GM23338 (cell line): ENCODE measurements at regions not wholly inside any gene's neighbourhood (a gene's known extent, or its start where the extent isn't known, plus 50 kb on each side); places are given as distances from the start of the nearest gene placed in this dataset.
A peak's percentile ranks its signal among the peaks of the same experiment; 100 is the strongest.

Experiments used
- ATAC-seq: fragments of 200-7000 bp; cut with Tn5 transposase; 3 replicates; pipeline ENCODE4 v1.9.1; 2020
- DNase-seq: peaks from one replicate; pipeline ENCODE4 v3.0.0-alpha.2; 2015; ENCODE audit warnings: low spot score
- H2AFZ ChIP-seq: fragments of 200-600 bp; sonication (generic); 2 replicates; pipeline ENCODE4 v1.8.0; 2016; ENCODE audit warnings: antibody characterized with exemption, mild to moderate bottlenecking, moderate library complexity
- H3F3A ChIP-seq: fragments of 200-600 bp; sonication (generic); replicated peaks from 2 replicates; pipeline ENCODE4 v1.8.0; 2017; ENCODE audit warnings: antibody characterized with exemption, mixed run types, low read depth
- H3K27ac ChIP-seq: fragments of 200-600 bp; sonication (generic); 2 replicates; pipeline ENCODE4 v1.6.1; 2016; ENCODE audit warnings: low read depth
- H3K27me3 ChIP-seq: fragments of 200-600 bp; sonication (generic); 2 replicates; pipeline ENCODE4 v1.8.0; 2016; ENCODE audit warnings: mild to moderate bottlenecking, mixed run types, moderate library complexity; ENCODE audit not compliant: insufficient read depth
- H3K36me3 ChIP-seq: fragments of 200-600 bp; sonication (generic); 2 replicates; pipeline ENCODE4 v1.8.0; 2016; ENCODE audit warnings: mild to moderate bottlenecking; ENCODE audit not compliant: insufficient read depth
- H3K4me1 ChIP-seq: fragments of 200-600 bp; sonication (generic); 2 replicates; pipeline ENCODE4 v1.8.0; 2016; ENCODE audit warnings: mild to moderate bottlenecking, moderate library complexity; ENCODE audit not compliant: insufficient read depth
- H3K4me2 ChIP-seq: fragments of 200-600 bp; sonication (generic); 2 replicates; pipeline ENCODE4 v1.7.1; 2017; ENCODE audit warnings: mixed run types
- H3K4me3 ChIP-seq: fragments of 200-600 bp; sonication (generic); 2 replicates; pipeline ENCODE4 v1.6.1; 2016; ENCODE audit warnings: mixed run types
- H3K79me2 ChIP-seq: fragments of 200-600 bp; sonication (generic); replicated peaks from 2 replicates; pipeline ENCODE4 v1.8.0; 2017; ENCODE audit warnings: mild to moderate bottlenecking; ENCODE audit not compliant: insufficient read depth
- H3K9me2 ChIP-seq: fragments of 200-600 bp; sonication (generic); 2 replicates; pipeline ENCODE4 v1.8.0; 2017; ENCODE audit not compliant: insufficient read depth
- H4K20me1 ChIP-seq: fragments of 200-600 bp; sonication (generic); replicated peaks from 2 replicates; pipeline ENCODE4 v1.8.0; 2017; ENCODE audit warnings: mild to moderate bottlenecking; ENCODE audit not compliant: insufficient read depth
- H3K27ac Mint-ChIP-seq: 2 replicates; pipeline ENCODE4 v1.8.0; 2020; ENCODE audit warnings: inconsistent platforms, mild to moderate bottlenecking, moderate library complexity, mixed read lengths
- H3K27me3 Mint-ChIP-seq: 3 replicates; pipeline ENCODE4 v1.8.0; 2022; ENCODE audit warnings: low read depth, mild to moderate bottlenecking, moderate library complexity, mixed read lengths, inconsistent platforms; ENCODE audit not compliant: insufficient read depth, poor library complexity
- H3K36me3 Mint-ChIP-seq: 3 replicates; pipeline ENCODE4 v1.8.0; 2021; ENCODE audit warnings: low read depth, mild to moderate bottlenecking, inconsistent platforms, moderate library complexity, mixed read lengths
- H3K4me1 Mint-ChIP-seq: 3 replicates; pipeline ENCODE4 v1.8.0; 2020; ENCODE audit warnings: mild to moderate bottlenecking, inconsistent platforms, mixed read lengths
- H3K4me3 Mint-ChIP-seq: 3 replicates; pipeline ENCODE4 v1.8.0; 2021; ENCODE audit warnings: moderate library complexity, mild to moderate bottlenecking, inconsistent platforms, mixed read lengths
- H3K9me3 Mint-ChIP-seq: 3 replicates; pipeline ENCODE4 v1.8.0; 2020; ENCODE audit warnings: moderate library complexity, mild to moderate bottlenecking, inconsistent platforms, mixed read lengths
- CREB1 ChIP-seq: fragments of 250-450 bp; sonication (Bioruptor Pico); IDR thresholded peaks from 2 replicates; pipeline ENCODE4 v1.5.0; 2020; ENCODE audit warnings: low read depth, mild to moderate bottlenecking, moderate library complexity
- EZH2 ChIP-seq: fragments of 200-600 bp; sonication (generic); IDR thresholded peaks from one replicate; pipeline ENCODE4 v1.8.0; 2017; ENCODE audit warnings: antibody characterized with exemption, mild to moderate bottlenecking, low read depth; ENCODE audit not compliant: unreplicated experiment
- EZH2phosphoT487 ChIP-seq: fragments of 200-600 bp; sonication (generic); IDR thresholded peaks from one replicate; pipeline ENCODE4 v1.8.1; 2018; ENCODE audit warnings: antibody characterized with exemption; ENCODE audit not compliant: unreplicated experiment
- NANOG ChIP-seq: IDR thresholded peaks from 2 replicates; pipeline ENCODE4 v1.6.1; 2016; ENCODE audit warnings: antibody characterized with exemption, borderline replicate concordance
- TF ChIP-seq, protein P1 (sequence below): fragments of 250-450 bp; sonication (Bioruptor Pico); IDR thresholded peaks from 2 replicates; pipeline ENCODE4 v1.5.0; 2020; ENCODE audit warnings: mild to moderate bottlenecking, moderate library complexity

DNA sequence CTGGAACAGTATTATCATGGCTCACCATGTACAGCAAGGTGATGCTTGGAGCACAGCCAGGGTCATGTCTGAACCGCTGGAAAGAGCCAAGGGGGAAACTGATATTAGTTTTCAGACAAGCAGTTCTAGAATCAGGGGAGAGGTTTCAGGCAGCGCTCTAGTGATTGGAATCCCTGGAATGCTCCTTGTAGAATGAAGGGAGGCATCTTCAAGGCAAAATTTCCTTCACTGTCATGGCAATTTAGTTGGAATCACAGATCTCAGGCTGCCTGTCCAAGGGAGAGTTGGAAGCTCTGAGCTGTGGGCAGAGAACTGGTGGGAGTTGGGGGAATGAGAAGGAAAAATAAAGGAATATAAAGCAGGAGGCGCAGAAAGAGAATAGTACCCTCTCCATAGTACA lies 737.1 kb downstream of the PTPRU start:
- peaks cover 6% of the 10 kb centered on the region for H3K27me3 Mint-ChIP-seq
- no peak overlapping the region for H2AFZ ChIP-seq
- DNase-seq (peak; percentile 80), ATAC-seq (peak; percentile 66)
- no peaks in the 10 kb centered on the region for H3F3A ChIP-seq
- TF ChIP-seq, protein P1, sequence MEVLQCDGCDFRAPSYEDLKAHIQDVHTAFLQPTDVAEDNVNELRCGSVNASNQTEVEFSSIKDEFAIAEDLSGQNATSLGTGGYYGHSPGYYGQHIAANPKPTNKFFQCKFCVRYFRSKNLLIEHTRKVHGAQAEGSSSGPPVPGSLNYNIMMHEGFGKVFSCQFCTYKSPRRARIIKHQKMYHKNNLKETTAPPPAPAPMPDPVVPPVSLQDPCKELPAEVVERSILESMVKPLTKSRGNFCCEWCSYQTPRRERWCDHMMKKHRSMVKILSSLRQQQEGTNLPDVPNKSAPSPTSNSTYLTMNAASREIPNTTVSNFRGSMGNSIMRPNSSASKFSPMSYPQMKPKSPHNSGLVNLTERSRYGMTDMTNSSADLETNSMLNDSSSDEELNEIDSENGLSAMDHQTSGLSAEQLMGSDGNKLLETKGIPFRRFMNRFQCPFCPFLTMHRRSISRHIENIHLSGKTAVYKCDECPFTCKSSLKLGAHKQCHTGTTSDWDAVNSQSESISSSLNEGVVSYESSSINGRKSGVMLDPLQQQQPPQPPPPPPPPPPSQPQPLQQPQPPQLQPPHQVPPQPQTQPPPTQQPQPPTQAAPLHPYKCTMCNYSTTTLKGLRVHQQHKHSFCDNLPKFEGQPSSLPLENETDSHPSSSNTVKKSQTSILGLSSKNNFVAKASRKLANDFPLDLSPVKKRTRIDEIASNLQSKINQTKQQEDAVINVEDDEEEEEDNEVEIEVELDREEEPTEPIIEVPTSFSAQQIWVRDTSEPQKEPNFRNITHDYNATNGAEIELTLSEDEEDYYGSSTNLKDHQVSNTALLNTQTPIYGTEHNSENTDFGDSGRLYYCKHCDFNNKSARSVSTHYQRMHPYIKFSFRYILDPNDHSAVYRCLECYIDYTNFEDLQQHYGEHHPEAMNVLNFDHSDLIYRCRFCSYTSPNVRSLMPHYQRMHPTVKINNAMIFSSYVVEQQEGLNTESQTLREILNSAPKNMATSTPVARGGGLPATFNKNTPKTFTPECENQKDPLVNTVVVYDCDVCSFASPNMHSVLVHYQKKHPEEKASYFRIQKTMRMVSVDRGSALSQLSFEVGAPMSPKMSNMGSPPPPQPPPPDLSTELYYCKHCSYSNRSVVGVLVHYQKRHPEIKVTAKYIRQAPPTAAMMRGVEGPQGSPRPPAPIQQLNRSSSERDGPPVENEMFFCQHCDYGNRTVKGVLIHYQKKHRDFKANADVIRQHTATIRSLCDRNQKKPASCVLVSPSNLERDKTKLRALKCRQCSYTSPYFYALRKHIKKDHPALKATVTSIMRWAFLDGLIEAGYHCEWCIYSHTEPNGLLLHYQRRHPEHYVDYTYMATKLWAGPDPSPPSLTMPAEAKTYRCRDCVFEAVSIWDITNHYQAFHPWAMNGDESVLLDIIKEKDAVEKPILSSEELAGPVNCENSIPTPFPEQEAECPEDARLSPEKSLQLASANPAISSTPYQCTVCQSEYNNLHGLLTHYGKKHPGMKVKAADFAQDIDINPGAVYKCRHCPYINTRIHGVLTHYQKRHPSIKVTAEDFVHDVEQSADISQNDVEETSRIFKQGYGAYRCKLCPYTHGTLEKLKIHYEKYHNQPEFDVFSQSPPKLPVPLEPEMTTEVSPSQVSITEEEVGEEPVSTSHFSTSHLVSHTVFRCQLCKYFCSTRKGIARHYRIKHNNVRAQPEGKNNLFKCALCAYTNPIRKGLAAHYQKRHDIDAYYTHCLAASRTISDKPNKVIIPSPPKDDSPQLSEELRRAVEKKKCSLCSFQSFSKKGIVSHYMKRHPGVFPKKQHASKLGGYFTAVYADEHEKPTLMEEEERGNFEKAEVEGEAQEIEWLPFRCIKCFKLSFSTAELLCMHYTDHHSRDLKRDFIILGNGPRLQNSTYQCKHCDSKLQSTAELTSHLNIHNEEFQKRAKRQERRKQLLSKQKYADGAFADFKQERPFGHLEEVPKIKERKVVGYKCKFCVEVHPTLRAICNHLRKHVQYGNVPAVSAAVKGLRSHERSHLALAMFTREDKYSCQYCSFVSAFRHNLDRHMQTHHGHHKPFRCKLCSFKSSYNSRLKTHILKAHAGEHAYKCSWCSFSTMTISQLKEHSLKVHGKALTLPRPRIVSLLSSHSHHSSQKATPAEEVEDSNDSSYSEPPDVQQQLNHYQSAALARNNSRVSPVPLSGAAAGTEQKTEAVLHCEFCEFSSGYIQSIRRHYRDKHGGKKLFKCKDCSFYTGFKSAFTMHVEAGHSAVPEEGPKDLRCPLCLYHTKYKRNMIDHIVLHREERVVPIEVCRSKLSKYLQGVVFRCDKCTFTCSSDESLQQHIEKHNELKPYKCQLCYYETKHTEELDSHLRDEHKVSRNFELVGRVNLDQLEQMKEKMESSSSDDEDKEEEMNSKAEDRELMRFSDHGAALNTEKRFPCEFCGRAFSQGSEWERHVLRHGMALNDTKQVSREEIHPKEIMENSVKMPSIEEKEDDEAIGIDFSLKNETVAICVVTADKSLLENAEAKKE (CRISPR knock-in tag): peak; percentile 58; the same call in 1 of the 2 replicates
- TF ChIP-seq CREB1 (CRISPR knock-in tag) (no peak), NANOG (no peak)
- no peaks in the 10 kb centered on the region for H3K79me2 ChIP-seq
- H3K4me1 ChIP-seq: peaks cover 25% of the 10 kb centered on the region
- no peaks in the 10 kb centered on the region for H3K36me3 ChIP-seq
- H3K4me3 ChIP-seq: no peak overlapping the region
- peaks cover 45% of the 10 kb centered on the region for H3K4me1 Mint-ChIP-seq
- H3K9me2 ChIP-seq: 0 out of 2 replicates have a peak, but pooled peaks cover 8% of the 10 kb centered on the region
- H3K27ac ChIP-seq: peak overlapping the region; percentile 90
- H3K36me3 Mint-ChIP-seq: peaks cover 5% of the 10 kb centered on the region
- no peaks in the 10 kb centered on the region for H3K27me3 ChIP-seq
- H3K4me2 ChIP-seq: peak overlapping the region; percentile 63
- peaks cover 15% of the 10 kb centered on the region for H3K9me3 Mint-ChIP-seq
- H3K27ac Mint-ChIP-seq: peak overlapping the region; percentile 98
- peak overlapping the region; percentile 32; the same call in 1 of the 3 replicates for H3K4me3 Mint-ChIP-seq
- H4K20me1 ChIP-seq: no peaks in the 10 kb centered on the region

DNA sequence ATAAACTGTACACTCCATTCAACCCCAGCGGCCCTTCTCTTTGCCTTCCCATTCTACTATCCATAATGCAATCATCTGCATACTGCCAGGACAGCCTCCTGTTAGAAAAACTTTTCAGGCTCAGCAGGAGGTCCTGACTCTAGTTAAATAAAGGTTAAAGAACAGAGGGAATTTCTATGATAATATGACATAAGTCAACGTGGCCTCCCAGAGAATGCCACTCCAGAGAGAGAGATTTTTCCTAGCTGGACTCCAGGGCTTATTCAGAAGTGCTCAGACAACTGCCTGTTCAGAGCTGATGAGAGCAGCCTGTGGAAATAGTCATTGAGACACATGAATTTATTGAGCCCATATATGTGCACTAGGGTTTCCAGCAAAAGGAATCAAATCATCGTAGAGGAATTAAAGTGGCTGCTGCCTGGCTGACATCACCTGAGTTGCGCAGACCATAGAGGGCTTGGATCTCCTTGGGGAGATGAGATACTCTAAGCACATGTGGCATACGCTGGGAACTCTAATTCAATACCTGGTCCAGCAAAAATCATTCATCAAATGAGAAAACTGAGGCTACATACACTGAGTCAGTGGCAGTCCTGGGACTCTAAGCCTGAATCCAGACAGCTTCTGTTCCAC lies 736.2 kb downstream of the PTPRU start:
- Mint-ChIP-seq H3K4me1 (peaks cover 45% of the 10 kb centered on the region), H3K27ac (peak overlapping the region; percentile 98), H3K36me3 (peaks cover 5% of the 10 kb centered on the region; the same call in 2 of the 3 replicates), H3K4me3 (no peak overlapping the region; the same call in 2 of the 3 replicates), H3K27me3 (peaks cover 6% of the 10 kb centered on the region), H3K9me3 (peaks cover 15% of the 10 kb centered on the region)
- Histone ChIP-seq H3K79me2 (no peaks in the 10 kb centered on the region), H3K4me2 (peak overlapping the region; percentile 63), H3K27ac (peak overlapping the region; percentile 90; the same call in 1 of the 2 replicates), H3K4me1 (peaks cover 25% of the 10 kb centered on the region), H3F3A (no peaks in the 10 kb centered on the region), H4K20me1 (no peaks in the 10 kb centered on the region), H2AFZ (no peak overlapping the region), H3K36me3 (no peaks in the 10 kb centered on the region), H3K4me3 (no peak overlapping the region), H3K9me2 (0 out of 2 replicates have a peak, but pooled peaks cover 8% of the 10 kb centered on the region), H3K27me3 (no peaks in the 10 kb centered on the region)
- no peak for DNase-seq
- no peak for ATAC-seq
- TF ChIP-seq EZH2 (no peak), EZH2phosphoT487 (no peak), CREB1 (CRISPR knock-in tag) (no peak)
- TF ChIP-seq, protein P1 (CRISPR knock-in tag): no peak
